NK-92 treated with Interleukin-12 subunit alpha and Interleukin-12 subunit beta, amount 100 ng/mL, for 24 hours (cell line): ENCODE measurements at regions not wholly inside any gene's neighbourhood (a gene's known extent, or its start where the extent isn't known, plus 50 kb on each side); places are given as distances from the start of the nearest gene placed in this dataset.

Experiments used
- DNase-seq: peaks from one replicate; lab custom pipeline; 2025; lab: John Stamatoyannopoulos, UW

DNA sequence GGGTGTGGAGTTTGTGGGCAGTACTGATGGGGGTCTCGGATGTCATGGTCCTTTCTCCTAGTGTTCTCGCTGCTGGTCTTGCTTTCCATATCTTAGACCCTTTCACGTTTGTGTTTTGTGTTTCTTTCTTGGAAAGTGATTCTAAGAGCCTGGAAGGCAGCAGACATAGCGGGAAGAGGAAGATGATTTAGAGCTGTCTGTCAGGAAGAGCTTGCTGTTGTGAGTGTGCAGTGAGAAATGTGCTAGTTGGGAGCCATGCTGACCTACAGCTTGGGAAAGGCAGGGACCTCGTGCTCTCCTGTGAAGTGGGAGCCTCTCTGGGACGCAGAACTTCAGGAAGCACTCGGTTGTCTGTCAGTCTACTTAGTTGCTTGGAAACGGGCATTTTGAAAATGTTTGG is 122.2 kb downstream of the ZNF518B start:
- no peak for DNase-seq

DNA sequence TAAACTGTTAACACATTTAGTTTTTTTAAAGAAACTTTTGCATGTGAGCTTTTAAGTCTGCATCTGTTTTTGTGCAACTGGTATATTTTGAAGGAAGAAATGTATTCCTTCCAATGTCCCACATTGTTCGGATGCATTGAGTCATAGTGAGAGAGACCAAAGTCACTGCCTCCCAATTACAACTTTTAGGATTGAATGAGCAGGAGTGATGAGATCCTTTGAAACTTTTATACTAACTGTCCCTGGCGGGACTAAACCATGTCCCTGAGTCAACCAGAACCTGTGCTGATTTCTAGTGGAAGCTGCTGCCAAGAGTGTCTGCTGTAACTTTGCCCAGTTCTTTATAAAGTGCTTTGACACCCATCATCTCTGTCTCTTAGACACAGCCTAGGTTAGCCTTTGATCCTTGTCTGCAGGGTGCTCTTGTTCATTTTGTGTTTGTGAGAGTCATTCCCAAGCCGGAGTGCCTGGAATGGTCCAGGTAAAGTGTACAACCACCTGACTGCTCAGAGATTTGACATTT is 122.7 kb downstream of the ZNF518B start:
- DNase-seq, result no peak

DNA sequence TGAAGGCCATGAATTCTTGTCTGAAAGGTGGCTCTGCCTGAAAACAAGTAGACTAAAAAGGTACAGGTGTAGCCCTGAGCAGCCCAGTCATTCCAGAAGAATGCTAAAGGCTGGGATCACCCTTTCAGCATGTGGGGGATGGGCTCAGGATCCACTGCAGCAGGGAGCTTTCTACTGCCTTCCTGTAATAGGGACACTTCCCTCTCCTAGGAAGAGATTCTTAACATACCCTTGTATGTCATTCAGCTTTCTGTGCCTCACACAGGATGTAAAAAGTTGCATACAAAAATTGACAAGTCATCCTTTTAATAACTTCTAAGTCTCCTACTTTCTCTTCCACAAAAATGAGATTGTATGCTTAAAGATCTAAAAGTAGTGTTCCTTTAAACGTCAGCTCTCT is 123.3 kb downstream of the ZNF518B start:
- no peak for DNase-seq

DNA sequence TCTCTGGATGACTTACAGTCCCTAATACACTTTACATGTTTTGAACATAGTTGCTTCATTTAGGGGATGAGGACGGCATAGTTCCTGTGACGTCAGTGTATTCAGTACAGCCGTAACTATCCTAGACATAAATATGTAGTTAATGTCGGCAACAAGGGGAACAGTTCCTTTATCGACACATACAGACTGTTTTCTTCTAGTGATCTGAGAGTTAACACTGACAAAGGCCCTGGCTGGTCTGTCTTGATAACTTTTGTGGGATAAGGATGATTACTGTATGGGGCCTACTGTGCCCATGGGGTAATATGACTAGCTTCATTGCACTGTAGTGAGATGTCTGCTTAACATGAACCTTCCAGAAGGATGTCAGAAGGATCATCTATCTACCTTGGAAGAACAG is 131.2 kb downstream of the ZNF518B start:
- DNase-seq, result no peak

DNA sequence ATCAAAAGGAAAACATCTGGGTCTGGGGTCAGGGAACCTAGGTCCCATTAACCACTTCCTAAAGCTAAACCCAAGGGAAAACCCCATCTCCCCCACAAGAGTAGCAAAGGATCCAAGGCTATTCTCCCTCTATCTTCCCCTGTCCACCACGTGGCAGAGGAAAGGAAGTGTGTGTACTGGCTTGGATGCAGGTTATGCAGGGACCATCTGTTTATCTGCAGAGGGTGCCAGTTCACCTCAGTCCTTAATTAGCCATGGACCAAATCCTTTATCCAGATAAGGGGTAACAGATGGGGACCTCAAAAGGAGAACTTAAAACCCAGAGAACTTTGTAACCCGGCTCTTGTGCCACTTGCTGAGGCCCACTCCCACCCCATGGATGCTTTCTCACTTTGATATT is 135.3 kb downstream of the ZNF518B start:
- DNase-seq, result no peak

DNA sequence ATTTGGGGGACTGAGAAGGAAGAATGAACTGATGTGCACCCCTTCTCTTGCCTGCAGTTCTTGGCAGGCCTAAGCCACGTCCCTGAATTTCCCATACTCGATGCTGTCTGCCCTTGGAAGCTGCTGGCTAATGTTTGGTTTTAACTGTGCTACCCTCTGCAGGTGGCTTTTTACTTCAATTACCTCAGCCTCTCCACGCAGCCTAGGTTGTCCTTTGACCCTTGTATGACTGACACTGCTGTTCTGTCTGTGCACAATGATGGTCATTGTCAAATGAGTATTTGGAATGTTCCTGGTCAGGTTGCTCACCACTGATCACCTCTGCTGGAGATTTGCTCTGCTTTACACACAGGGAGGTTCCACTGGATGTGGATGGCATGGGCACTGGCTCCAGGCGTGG is 137.1 kb downstream of the ZNF518B start:
- no peak for DNase-seq

DNA sequence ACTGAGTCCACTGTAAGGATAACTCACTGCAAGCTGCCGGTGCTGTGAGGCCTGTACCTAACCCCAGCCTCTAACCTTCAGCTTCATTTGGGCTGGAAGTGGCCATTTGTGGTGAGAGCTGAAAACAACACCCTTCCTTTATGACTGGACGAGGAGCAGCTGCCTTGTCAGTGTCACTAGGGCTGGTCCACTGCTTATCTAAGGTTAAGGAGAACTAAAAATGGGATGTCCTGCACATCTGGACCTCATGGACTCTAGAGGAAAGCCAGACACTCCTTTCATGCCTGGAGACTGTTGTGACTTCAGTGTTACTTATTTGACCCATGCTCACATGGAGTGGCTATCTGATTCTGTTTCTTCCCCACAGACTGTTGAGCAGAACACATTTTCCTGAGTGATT is 139.9 kb downstream of the ZNF518B start:
- no peak for DNase-seq

DNA sequence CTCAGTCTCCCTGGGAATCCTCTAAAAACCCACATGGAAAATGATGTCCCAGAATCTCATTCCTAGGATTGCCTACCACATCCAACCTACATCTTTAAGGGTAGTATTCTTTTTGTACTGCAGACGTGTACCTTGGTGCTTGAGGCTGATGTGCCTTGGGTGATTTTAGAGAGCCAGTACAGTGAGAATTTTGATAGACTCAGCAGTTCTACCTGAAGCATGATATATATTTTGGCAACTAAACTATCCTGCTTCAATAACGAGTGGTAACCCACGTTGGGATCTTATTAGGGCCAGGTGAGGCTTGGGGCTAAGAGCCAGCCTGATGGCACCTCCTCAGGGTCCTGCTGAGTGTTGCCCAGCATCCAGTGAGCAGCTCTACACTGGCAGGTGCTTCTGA is 140.4 kb downstream of the ZNF518B start:
- no peak for DNase-seq

DNA sequence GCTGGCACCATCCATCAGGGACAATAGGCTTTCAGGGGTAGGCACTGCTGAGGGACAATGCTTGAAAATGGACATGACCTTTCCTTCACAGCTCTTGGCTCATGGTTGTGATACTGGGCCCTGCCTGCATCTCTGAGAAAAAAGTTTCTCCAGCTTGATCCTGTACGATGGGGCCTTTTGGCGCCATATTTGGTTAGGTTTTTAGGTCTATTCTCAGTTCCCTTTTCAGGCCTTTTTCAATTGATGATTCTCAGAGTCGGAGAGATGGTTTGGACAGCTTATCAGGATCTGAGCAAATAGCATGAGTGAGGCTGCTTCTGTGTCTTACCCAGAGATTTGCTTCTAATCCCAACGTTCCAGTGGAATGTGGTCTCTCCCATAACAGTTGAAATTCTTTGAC is 141.6 kb downstream of the ZNF518B start:
- DNase-seq, result no peak

DNA sequence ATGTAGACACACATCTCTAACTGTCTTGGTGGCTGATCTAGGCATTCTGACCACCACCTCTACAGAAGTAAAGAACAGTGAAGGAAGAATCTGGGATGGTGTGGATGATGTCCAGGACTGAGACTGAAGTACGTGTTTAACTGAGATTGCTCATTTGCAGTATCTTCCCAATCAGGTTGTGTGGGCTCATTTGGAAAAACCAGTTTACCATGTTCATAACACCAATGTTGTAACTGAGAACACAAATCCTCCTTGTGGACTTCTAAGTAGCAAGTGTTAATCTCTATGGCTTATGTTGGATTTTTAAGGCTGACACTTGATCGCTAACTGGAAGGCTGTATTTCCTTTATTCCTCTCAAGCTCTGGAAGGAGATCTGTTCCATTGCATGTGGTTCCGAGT is 144.7 kb downstream of the ZNF518B start:
- DNase-seq, result no peak

DNA sequence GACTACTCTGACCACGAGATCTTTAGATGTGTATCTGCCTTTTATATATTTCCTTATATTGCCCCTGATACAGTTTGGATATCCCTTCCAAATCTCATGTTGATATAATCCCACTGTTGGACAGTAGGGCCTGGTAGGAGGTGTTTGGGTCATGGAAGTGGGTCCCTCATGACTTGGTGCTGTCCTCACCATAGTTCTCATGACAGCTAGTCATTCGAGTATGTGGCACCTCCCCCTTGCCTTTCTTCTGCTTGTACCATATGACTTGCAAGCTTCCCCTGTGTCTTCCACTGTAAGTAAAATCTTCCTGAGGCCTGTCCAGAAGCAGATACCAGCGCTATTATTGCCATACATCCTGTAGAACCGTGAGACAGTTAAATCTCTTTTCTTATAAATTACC is 145.3 kb downstream of the ZNF518B start:
- DNase-seq, result no peak

DNA sequence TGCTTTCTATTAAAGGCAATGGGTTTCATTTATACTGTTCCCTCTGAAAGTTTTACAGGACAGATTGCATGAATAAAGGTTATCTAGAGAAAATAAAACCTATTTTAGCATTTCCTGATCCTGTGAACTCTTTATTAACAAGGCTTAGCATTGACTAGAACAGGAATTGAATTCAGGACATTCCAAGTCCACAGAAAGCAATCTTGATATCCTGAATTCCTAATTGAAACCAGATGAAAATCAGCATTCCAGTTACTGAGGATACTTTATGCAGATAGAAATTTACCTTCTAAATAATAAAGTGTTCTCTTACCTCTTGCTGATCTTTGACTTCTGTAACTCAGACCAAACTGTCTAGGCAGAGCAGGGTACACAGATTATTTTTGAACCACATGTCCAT is 151.4 kb downstream of the ZNF518B start:
- no peak for DNase-seq

DNA sequence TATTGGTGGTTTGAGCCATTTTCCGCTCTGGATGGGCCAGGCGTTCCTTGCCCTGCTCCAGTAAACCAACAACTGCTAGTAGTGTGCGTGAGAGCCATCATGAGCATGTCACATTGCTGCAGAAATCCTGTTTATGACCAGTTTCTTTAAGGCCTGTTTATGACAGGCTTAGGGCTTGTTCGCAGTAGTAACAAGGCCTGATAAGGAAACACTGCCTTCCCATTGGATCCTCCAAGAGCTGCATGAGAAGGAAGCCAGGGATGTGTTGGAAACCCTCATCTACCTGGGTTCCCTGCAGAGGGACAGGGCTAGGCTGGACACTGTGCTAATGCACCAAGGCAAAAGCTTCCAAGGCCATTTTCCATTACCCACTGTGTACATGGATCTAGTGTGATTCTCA is 153.9 kb downstream of the ZNF518B start:
- no peak for DNase-seq

DNA sequence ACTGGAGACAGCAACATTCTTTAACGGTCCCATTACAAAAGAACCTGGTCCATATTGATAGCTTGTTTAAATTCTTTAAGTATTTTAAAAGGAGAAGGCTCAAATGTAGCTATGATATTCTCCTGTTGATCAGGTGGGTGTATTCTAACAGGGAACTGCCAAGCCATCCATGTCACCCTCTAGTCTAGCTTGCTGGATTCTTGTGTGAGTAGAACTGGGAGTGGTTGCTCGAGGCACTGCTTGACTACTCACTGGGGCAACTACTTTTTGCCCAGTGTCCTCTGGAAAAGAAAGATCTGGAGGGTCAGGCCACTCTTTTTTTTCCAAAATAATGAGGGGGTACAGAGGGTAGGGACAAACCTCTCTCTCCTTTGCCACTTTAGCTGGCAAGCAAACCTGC is 155.1 kb downstream of the ZNF518B start:
- no peak for DNase-seq

DNA sequence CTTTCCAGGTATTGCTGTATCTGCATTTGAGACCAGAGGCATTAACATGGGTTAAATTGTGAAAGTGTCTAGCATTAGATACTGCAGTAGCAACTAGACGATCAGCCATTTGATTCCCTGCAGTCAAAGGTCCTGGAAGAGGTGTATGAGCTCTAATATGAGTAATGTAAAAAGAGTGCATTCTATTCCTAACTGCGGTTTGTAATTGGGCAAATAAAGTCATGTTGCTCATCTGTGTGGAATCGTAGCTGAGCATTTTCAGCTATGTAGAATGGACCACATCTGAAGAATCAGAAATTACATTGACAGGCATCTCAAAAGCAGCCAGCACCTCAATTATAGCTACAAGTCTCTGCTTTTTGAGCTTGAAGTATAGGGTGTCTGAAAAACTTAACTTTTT is 157.6 kb downstream of the ZNF518B start:
- no peak for DNase-seq

DNA sequence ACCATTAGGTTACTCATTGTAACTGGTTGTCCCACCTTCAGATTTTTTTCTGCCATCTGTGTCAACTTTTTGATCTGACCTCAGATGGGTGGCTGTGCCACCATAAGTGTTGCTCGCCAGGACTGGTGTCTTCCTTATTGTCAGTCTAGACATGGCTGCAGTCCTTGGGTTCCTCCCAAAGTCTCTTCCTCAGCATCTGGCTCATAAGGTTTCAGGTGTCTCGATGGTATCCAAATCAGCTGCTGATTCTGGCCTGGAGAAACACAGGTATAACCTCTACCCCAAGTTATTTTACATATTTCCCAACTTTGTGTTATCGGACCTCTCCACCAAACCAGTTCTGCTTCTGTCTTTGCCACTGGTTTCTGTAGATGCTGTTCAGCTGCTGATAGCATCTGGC is 158.5 kb downstream of the ZNF518B start:
- DNase-seq, result no peak

DNA sequence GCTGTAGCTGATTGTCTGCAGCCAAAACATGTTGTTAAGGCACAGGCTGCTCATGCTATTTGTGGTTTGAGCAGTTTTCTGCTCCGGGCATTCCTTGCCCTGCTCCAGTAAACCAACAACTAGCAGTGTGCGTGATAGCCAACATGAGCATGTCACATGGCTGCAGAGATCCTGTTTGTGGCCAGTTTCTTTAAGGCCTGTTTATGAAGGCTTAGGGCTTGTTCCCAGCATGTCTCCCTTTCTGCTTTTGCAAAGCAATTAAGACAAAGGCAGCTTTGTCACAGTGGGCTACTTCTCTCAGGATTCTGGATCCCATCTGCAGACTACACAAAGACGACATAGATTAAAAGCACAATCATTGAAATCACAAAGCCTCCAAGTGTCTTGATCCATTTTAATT is 160.5 kb downstream of the ZNF518B start:
- no peak for DNase-seq

DNA sequence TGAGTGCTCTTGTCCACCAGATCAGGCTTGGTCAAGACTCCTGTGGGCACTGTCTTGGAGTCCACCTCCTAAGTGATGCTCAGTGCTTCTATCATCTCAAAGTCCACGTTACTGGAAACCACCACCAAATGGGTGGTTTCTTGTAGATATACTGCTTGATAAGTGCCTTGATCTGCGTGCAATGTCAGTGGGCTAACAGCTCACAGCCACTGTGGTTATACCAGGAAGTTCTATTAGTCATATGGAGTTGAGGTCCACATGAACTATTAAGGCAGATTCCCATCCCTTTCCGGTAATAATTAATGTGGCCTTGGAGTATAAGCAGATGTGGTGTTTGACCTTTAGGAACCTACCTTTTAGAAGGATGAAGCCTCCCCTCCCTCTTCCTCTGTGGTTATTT is 161.9 kb downstream of the ZNF518B start:
- no peak for DNase-seq

DNA sequence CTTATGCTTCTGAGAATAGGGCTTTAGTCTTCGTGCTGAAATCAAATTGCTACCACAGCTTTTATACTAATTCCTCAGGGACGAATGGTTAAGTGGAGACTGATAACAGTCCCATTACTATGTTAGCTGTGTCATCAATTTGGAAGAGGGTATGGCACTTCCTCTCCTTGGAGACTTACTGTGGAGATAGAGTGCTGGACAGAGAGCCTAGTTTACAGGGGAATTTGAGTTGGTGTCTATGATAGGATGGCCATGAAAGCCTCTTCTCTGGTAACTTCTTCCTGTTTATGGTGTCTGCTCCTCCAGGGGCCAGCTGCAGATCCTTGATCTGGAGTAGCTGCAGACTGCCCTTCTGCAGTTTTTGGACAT is 167.7 kb downstream of the ZNF518B start:
- no peak for DNase-seq

DNA sequence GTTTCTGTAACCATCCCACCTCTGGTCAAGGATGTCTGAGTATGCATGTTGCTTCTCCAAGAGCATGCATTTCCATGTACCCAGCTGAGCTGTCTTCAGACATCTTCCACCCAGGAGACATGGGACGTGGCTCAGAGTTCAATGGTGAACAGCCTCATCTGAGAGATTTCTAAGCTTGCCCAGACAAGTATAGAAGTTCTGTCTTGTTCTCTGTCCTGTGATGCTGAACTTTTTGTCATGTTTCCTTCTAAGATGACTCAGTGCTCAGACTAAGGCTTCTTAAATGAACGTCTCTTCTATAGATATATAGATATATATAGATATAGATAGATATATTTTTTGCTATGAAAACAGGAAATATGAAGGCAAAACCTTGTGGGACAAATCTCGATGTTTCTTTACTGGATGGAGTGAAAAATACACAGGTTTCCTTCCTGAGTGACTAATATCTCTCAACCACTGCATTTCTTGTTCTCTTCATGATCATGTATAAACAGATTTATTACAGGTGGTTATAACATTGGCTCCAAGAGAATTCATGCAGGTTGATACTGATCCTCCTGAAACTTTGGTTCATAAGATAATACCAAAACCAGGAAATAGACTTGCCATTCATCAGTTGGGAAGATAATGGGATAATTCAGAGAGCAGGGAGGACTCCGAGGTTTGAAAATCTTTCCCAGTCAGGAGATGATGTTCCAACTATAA is 168.2 kb downstream of the ZNF518B start:
- DNase-seq, result no peak

DNA sequence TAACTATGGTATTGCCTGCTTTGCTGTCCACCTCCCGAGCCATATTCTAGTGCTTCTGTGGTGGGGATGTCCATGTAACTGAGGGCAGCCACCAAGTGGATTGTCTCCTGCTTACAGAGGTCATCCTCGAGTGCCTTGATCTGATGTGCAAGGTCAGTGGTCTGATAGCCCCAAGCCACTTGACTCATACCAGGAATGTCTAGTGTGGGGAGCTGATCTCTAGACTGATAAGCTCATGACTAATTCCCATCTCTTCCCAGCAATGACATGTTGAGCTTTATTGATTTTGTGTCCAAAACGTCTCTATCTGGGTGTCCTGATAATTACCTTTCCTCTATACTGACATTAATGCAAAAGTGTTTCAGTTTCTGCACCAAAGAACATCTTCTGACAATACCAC is 168.4 kb upstream of the WDR1 start:
- DNase-seq, result no peak

DNA sequence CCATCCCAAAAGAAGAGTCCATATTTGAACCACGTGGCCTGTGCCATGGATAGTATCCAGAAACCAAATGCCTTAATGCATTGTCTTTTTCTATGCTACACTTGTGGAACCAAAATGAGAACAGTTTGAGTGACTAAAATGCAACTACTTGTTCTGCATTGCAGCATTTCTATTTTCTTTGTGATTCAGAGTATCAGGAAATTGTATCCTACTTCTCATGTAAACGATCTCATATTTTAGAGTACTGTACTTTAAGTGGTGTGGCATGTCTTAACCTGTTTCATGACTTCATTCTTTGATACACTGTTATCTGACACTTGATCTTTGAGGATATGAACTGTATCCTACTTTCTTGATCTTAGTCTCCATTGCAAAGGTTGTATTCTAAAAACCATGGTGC is 167.2 kb upstream of the WDR1 start:
- no peak for DNase-seq

DNA sequence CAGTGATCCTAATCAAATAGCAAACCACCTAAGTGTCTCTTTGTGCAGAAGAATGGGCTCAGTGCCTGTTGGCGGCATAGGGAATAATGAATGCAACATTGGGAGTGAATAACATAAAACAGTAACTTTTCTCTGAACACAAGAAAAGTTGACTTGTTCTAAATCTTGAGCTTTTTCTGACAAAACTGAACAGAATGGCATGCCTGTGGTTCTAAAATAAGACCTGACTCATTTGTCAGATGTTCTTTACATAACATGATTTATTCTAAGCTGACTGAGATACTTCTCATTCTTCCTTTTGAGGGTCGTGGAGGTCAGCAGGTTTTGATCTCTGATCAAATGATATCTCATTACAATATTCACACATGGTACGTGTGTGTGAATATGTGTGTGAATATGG is 165.4 kb upstream of the WDR1 start:
- no peak for DNase-seq

DNA sequence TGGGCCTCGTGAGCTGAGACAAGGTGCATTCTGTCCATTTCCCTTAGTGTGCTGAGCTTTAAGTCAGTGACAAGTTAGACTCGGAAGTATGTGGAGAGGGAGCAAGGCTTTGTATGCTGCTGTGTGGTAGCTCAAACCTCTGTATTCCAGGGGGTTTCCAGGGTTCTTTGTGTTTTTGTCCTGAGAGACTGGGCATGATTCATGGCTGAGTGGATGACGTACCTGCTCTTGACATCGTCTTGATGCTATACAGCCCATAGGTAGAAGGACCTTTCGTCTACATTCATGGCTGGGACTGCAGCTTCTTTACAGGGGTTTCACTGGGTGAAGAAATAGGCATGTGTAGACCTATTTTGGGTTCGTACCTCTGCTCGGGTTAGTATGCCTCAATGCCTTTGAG is 162.7 kb upstream of the WDR1 start:
- no peak for DNase-seq

DNA sequence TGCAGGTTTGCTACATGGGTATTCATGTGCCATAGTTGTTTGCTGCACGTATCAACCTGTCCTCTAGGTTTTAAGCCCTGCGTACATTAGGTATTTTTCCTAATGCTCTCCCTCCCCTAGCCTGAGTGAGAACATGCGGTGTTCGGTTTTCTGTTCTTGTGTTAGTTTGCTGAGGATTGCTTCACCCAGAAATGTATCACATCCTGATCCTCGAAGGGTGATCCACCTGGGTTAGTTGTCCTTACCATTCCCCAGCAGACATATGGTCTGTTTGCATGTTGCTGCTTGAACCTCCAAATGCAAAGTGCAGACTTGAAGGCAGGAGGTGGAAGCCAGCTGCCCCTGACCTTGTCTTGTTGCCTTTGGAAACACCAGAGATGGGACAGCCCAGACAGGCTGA is 161.5 kb upstream of the WDR1 start:
- DNase-seq, result no peak
